ENCODE measurements at regions not wholly inside any gene's neighbourhood (a gene's known extent, or its start where the extent isn't known, plus 50 kb on each side); places are given as distances from the start of the nearest gene placed in this dataset.

- Histone ChIP-seq H3K27me3 (ENCODE audit: control insufficient read depth, insufficient read depth, low read length) (no peaks in the 10 kb centered on the region), H3K27ac (ENCODE audit: low read depth in 2 of 2, low read length in 2 of 2) (no peak overlapping the region), H3K9me3 (ENCODE audit: control insufficient read depth in 2 of 3, insufficient read depth in 1 of 3, low read length in 3 of 3) (peaks cover 0 to 4% (median 4%) of the 10 kb centered on the region in 3 donors), H3K4me1 (ENCODE audit: control insufficient read depth in 2 of 3, insufficient read depth in 2 of 3, low read depth in 1 of 3, low read length in 3 of 3) (no peaks in the 10 kb centered on the region), H3K9ac (ENCODE audit: low read length in 3 of 3) (no peak overlapping the region), H3K4me3 (ENCODE audit: low read length in 3 of 3) (no peak overlapping the region), H3K36me3 (ENCODE audit: control insufficient read depth in 2 of 3, insufficient read depth in 3 of 3, low read length in 3 of 3) (no peaks in the 10 kb centered on the region)
- FAIRE-seq (no peak), DNase-seq (no peak)
- intact Hi-C loops (cut with DNase I), result no loop called here
- TF ChIP-seq CTCF (IDR thresholded peaks at IDR 0.05; ENCODE audit: borderline replicate concordance, extremely low read depth, insufficient read depth), result no peak
These were observed 415.9 kb downstream of the PTPRC start for GRCh38 chr1:199054694-199055093.

- Histone ChIP-seq H3K4me3 (ENCODE audit: low read length in 3 of 3) (no peak overlapping the region), H3K27me3 (ENCODE audit: control insufficient read depth, insufficient read depth, low read length) (no peaks in the 10 kb centered on the region), H3K9me3 (ENCODE audit: control insufficient read depth in 2 of 3, insufficient read depth in 1 of 3, low read length in 3 of 3) (no peaks in the 10 kb centered on the region), H3K27ac (ENCODE audit: low read depth in 2 of 2, low read length in 2 of 2) (no peak overlapping the region), H3K36me3 (ENCODE audit: control insufficient read depth in 2 of 3, insufficient read depth in 3 of 3, low read length in 3 of 3) (no peaks in the 10 kb centered on the region), H3K4me1 (ENCODE audit: control insufficient read depth in 2 of 3, insufficient read depth in 2 of 3, low read depth in 1 of 3, low read length in 3 of 3) (no peaks in the 10 kb centered on the region), H3K9ac (ENCODE audit: low read length in 3 of 3) (no peak overlapping the region)
- intact Hi-C loops (cut with DNase I), result no loop called here
- TF ChIP-seq CTCF (IDR thresholded peaks at IDR 0.05; ENCODE audit: borderline replicate concordance, extremely low read depth, insufficient read depth), result no peak
- DNase-seq (no peak), FAIRE-seq (no peak)
These were observed 418.5 kb downstream of the PTPRC start for GRCh38 chr1:199057322-199057721.

- no peak for TF ChIP-seq CTCF (IDR thresholded peaks at IDR 0.05; ENCODE audit: borderline replicate concordance, extremely low read depth, insufficient read depth)
- no peaks in the 10 kb centered on the region for H3K4me1 ChIP-seq (ENCODE audit: control insufficient read depth in 2 of 3, insufficient read depth in 2 of 3, low read depth in 1 of 3, low read length in 3 of 3)
- no peaks in the 10 kb centered on the region for H3K36me3 ChIP-seq (ENCODE audit: control insufficient read depth in 2 of 3, insufficient read depth in 3 of 3, low read length in 3 of 3)
- no peak overlapping the region for H3K4me3 ChIP-seq (ENCODE audit: low read length in 3 of 3)
- H3K27me3 ChIP-seq (ENCODE audit: control insufficient read depth, insufficient read depth, low read length), result no peaks in the 10 kb centered on the region
- no peak overlapping the region for H3K9ac ChIP-seq (ENCODE audit: low read length in 3 of 3)
- intact Hi-C loops (cut with DNase I), result no loop called here
- no peaks in the 10 kb centered on the region for H3K9me3 ChIP-seq (ENCODE audit: control insufficient read depth in 2 of 3, insufficient read depth in 1 of 3, low read length in 3 of 3)
- DNase-seq, result no peak
- no peak overlapping the region for H3K27ac ChIP-seq (ENCODE audit: low read depth in 2 of 2, low read length in 2 of 2)
- FAIRE-seq, result no peak
These were observed 419.4 kb downstream of the PTPRC start for GRCh38 chr1:199058281-199058680.

- Histone ChIP-seq H3K36me3 (ENCODE audit: control insufficient read depth in 2 of 3, insufficient read depth in 3 of 3, low read length in 3 of 3) (no peaks in the 10 kb centered on the region), H3K27me3 (ENCODE audit: control insufficient read depth, insufficient read depth, low read length) (no peaks in the 10 kb centered on the region), H3K9ac (ENCODE audit: low read length in 3 of 3) (no peak overlapping the region), H3K9me3 (ENCODE audit: control insufficient read depth in 2 of 3, insufficient read depth in 1 of 3, low read length in 3 of 3) (no peaks in the 10 kb centered on the region), H3K4me3 (ENCODE audit: low read length in 3 of 3) (no peak overlapping the region), H3K27ac (ENCODE audit: low read depth in 2 of 2, low read length in 2 of 2) (no peak overlapping the region), H3K4me1 (ENCODE audit: control insufficient read depth in 2 of 3, insufficient read depth in 2 of 3, low read depth in 1 of 3, low read length in 3 of 3) (no peaks in the 10 kb centered on the region)
- no peak for DNase-seq
- FAIRE-seq, result no peak
- intact Hi-C loops (cut with DNase I), result no loop called here
- TF ChIP-seq CTCF (IDR thresholded peaks at IDR 0.05; ENCODE audit: borderline replicate concordance, extremely low read depth, insufficient read depth), result no peak
These were observed 426.1 kb downstream of the PTPRC start for GRCh38 chr1:199064971-199065370.

All from kidney (tissue), 13 donors.